Kasumi-1 (cell line): ENCODE measurements at regions not wholly inside any gene's neighbourhood (a gene's known extent, or its start where the extent isn't known, plus 50 kb on each side); places are given as distances from the start of the nearest gene placed in this dataset.

Experiments used
- DNase-seq, 2 experiments: peaks; one replicate each; lab custom pipeline; 2025; lab: John Stamatoyannopoulos, UW

- peak; percentile 11 to 34 for DNase-seq
Measured at GRCh38 chr21:41045534-41046268, 122.3 kb upstream of the BACE2 start.

GRCh38 chr21:41048145-41048544 is 119.8 kb upstream of the BACE2 start:
- no peak for DNase-seq

- DNase-seq = no peak
Measured at GRCh38 chr21:41048623-41049022, 119.3 kb upstream of the BACE2 start.

- DNase-seq = no peak
Measured at GRCh38 chr21:41052820-41053555, 115.0 kb upstream of the BACE2 start.

- no peak for DNase-seq
Measured at GRCh38 chr21:41054018-41054578, 113.9 kb upstream of the BACE2 start.

GRCh38 chr21:41055266-41055665 is 112.7 kb upstream of the BACE2 start:
- no peak for DNase-seq

GRCh38 chr21:41059871-41060270 is 108.1 kb upstream of the BACE2 start:
- no peak for DNase-seq

- no peak for DNase-seq
Measured at GRCh38 chr21:41061701-41062100, 106.3 kb upstream of the BACE2 start.

- DNase-seq = no peak
Measured at GRCh38 chr21:41064334-41064791, 103.6 kb upstream of the BACE2 start.

GRCh38 chr21:41064951-41065350 is 103.0 kb upstream of the BACE2 start:
- no peak for DNase-seq

- DNase-seq = no peak
Measured at GRCh38 chr21:41065539-41065938, 102.4 kb upstream of the BACE2 start.

- DNase-seq = no peak
Measured at GRCh38 chr21:41066086-41066938, 101.6 kb upstream of the BACE2 start.

- DNase-seq = no peak
Measured at GRCh38 chr21:41067709-41068108, 100.3 kb upstream of the BACE2 start.

GRCh38 chr21:41068496-41068895 is 99.5 kb upstream of the BACE2 start:
- no peak for DNase-seq

GRCh38 chr21:41068967-41069642 is 98.9 kb upstream of the BACE2 start:
- DNase-seq = peak; percentile 35 to 52

GRCh38 chr21:41070284-41070683 is 97.7 kb upstream of the BACE2 start:
- DNase-seq = no peak

GRCh38 chr21:41071258-41072171 is 96.4 kb upstream of the BACE2 start:
- DNase-seq = peak; percentile 1 to 17

- DNase-seq = no peak
Measured at GRCh38 chr21:41073558-41073957, 94.4 kb upstream of the BACE2 start.

GRCh38 chr21:41074396-41075184 is 93.4 kb upstream of the BACE2 start:
- DNase-seq = no peak

- DNase-seq = no peak
Measured at GRCh38 chr21:41075656-41076055, 92.3 kb upstream of the BACE2 start.
